ENCODE measurements at regions not wholly inside any gene's neighbourhood (a gene's known extent, or its start where the extent isn't known, plus 50 kb on each side); places are given as distances from the start of the nearest gene placed in this dataset.

GRCh38 chr3:181569356-181569940, 142.3 kb upstream of the SOX2 start:
- no peak for TF ChIP-seq CTCF (conservative IDR thresholded peaks at IDR 0.05; ENCODE audit: low read depth, low read length)
- no peak for TF ChIP-seq EZH2 (IDR thresholded peaks at IDR 0.05; ENCODE audit: borderline replicate concordance, low read depth, low read length, poor library complexity, severe bottlenecking)

Data from A673 (cell line).